Psoas muscle (tissue), 7 donors: ENCODE measurements at regions not wholly inside any gene's neighbourhood (a gene's known extent, or its start where the extent isn't known, plus 50 kb on each side); places are given as distances from the start of the nearest gene placed in this dataset.

Source experiments
- ATAC-seq, 4 donors: fragments of 200-7000 bp; cut with Tn5 transposase; one replicate each; pipeline ENCODE4 v1.9.1; 2020; ENCODE audit warnings: moderate library complexity in 3 of 4, mild to moderate bottlenecking in 2 of 4
- DNase-seq, 2 donors: peaks; one replicate each; pipeline ENCODE4 v3.0.0-alpha.2; 2020
- H3K27ac ChIP-seq: fragments of 200-600 bp; one replicate; pipeline ENCODE4 v1.8.0; 2022
- H3K27me3 ChIP-seq, 3 donors: fragments of 200-600 bp in 1 of 3; one replicate each; pipeline versions ENCODE4 v1.6.1 to v1.8.0; 2013 to 2022; ENCODE audit warnings: low read length in 2 of 3, mild to moderate bottlenecking in 2 of 3, moderate library complexity in 1 of 3; ENCODE audit not compliant: insufficient read depth in 3 of 3
- H3K36me3 ChIP-seq, 2 donors: fragments of 200-600 bp in 1 of 2; one replicate each; pipeline versions ENCODE4 v1.6.1 to v1.8.0; 2013 to 2022; ENCODE audit warnings: low read depth in 1 of 2, mild to moderate bottlenecking in 1 of 2, moderate library complexity in 1 of 2; ENCODE audit not compliant: insufficient read depth in 1 of 2
- H3K4me1 ChIP-seq: fragments of 200-600 bp; one replicate; pipeline ENCODE4 v1.8.0; 2022
- H3K4me3 ChIP-seq: fragments of 200-600 bp; one replicate; pipeline ENCODE4 v1.8.0; 2022; ENCODE audit warnings: mild to moderate bottlenecking
- H3K9me3 ChIP-seq: fragments of 200-600 bp; one replicate; pipeline ENCODE4 v1.8.0; 2022
- CTCF ChIP-seq: fragments of 200-600 bp; IDR thresholded peaks from one replicate; pipeline ENCODE4 v1.8.0; 2022; ENCODE audit warnings: antibody characterized with exemption
- whole genome bisulfite sequencing, 3 donors: extraction: QIAGEN DNeasy Blood & Tissue Kit; methylation state at CpG; one replicate each; pipeline versions ENCODE4 v1.1.6 to v1.1.7; 2013; 5-methylcytosine and 5-hydroxymethylcytosine counted together
- intact Hi-C, 2 donors: fragments of 100-400 bp; cut with DNase I; formaldehyde crosslinking; loops; one replicate each; pipeline versions ENCODE4 v1.11.0 to v1.14.2; 2022
- donor health status: healthy with polysubstance abuse.
- donor health status: DM: no; HTN: no; CAD: no; lungs with moderate emphysema.
- donor health status: Bipolar disorder and iron deficiency.
- donor health status: healthy.
- donor health status: DM: yes; HTN: yes; CAD: no.
- donor health status: DM: no; HTN: no; CAD: no.
- donor health status: DM: yes; HTN: yes; CAD: no.

- no peak for ATAC-seq
Observed at GRCh38 chr15:72983801-72984545, 68.3 kb upstream of the NEO1 start.

GRCh38 chr15:72982714-72983113, 69.5 kb upstream of the NEO1 start:
- H3K36me3 ChIP-seq = no peaks in the 10 kb centered on the region
- intact Hi-C loops = no loop called here
- no peaks in the 10 kb centered on the region for H3K4me1 ChIP-seq
- H3K9me3 ChIP-seq = no peaks in the 10 kb centered on the region
- no peak overlapping the region for H3K27ac ChIP-seq
- no peaks in the 10 kb centered on the region for H3K27me3 ChIP-seq
- 61 to 69% (median 67%) methylated on average over 2 of the region's 2 CpGs for WGBS, 3 donors
- DNase-seq (no peak), ATAC-seq (no peak)
- no peak for TF ChIP-seq CTCF
- no peak overlapping the region for H3K4me3 ChIP-seq

More at GRCh38 chr15:72983801-72984545, 68.3 kb upstream of the NEO1 start:
- Histone ChIP-seq H3K4me3 (no peak overlapping the region), H3K27ac (no peak overlapping the region), H3K9me3 (no peaks in the 10 kb centered on the region), H3K36me3 (no peaks in the 10 kb centered on the region), H3K27me3 (no peaks in the 10 kb centered on the region), H3K4me1 (no peaks in the 10 kb centered on the region)
- TF ChIP-seq CTCF = no peak
- 68 to 77% (median 69%) methylated on average over 3 of the region's 3 CpGs for WGBS, 3 donors
- intact Hi-C loops = no loop called here
- no peak for DNase-seq

GRCh38 chr15:72980661-72981060, 71.6 kb upstream of the NEO1 start:
- no peak for DNase-seq
- no peak for ATAC-seq
- 77 to 83% (median 82%) methylated on average over 1 of the region's 1 CpG for WGBS, 3 donors
- Histone ChIP-seq H3K9me3 (no peaks in the 10 kb centered on the region), H3K4me3 (no peak overlapping the region), H3K27ac (no peak overlapping the region), H3K4me1 (no peaks in the 10 kb centered on the region), H3K27me3 (peaks cover 0 to 2% (median 0%) of the 10 kb centered on the region in 3 donors), H3K36me3 (no peaks in the 10 kb centered on the region)
- intact Hi-C loops = no loop called here
- TF ChIP-seq CTCF = no peak

- Histone ChIP-seq H3K9me3 (no peaks in the 10 kb centered on the region), H3K27ac (no peak overlapping the region), H3K4me1 (no peaks in the 10 kb centered on the region), H3K27me3 (peaks cover 0 to 2% (median 0%) of the 10 kb centered on the region in 3 donors), H3K36me3 (no peaks in the 10 kb centered on the region), H3K4me3 (no peak overlapping the region)
- ATAC-seq = no peak
- DNase-seq = no peak
- WGBS, 3 donors = 78 to 82% (median 81%) methylated on average over 5 of the region's 5 CpGs
- intact Hi-C loops = loop anchor here in 1 of 2 donors (10.0 kb wide), 1 partner anchor 105 kb away; no protein-coding TSS in a partner anchor
- no peak for TF ChIP-seq CTCF
Observed at GRCh38 chr15:72979791-72980190, 72.5 kb upstream of the NEO1 start.
